GM18873 (cell line): ENCODE measurements at regions not wholly inside any gene's neighbourhood (a gene's known extent, or its start where the extent isn't known, plus 50 kb on each side); places are given as distances from the start of the nearest gene placed in this dataset.
"Not testable (repeated sequence)": the region's sequence is repeated elsewhere in the genome, so short reads cannot be mapped to it uniquely, and the experiment has no call there.

Experiments
- ATAC-seq: cut with Tn5 transposase; IDR thresholded peaks from one replicate; pipeline ENCODE4 v1.9.1; 2021; ENCODE audit warnings: mild to moderate bottlenecking, moderate library complexity, moderate number of reproducible peaks; ENCODE audit not compliant: unreplicated experiment, low FRiP score

- ATAC-seq = no peak
Observed at GRCh38 chr3:61372723-61373122, 121.5 kb upstream of the FHIT start.

- no peak for ATAC-seq
Observed at GRCh38 chr3:61378311-61378710, 127.1 kb upstream of the FHIT start.

GRCh38 chr3:61381745-61382392, 130.6 kb upstream of the FHIT start:
- peak; percentile 79 for ATAC-seq

GRCh38 chr3:61387817-61388216, 136.6 kb upstream of the FHIT start:
- ATAC-seq = no peak

- not testable (repeated sequence) for ATAC-seq
Observed at GRCh38 chr3:61393480-61393947, 142.3 kb upstream of the FHIT start.

- no peak for ATAC-seq
Observed at GRCh38 chr3:61401359-61401758, 150.1 kb upstream of the FHIT start.

GRCh38 chr3:61407397-61407796, 154.0 kb upstream of the PTPRG start:
- no peak for ATAC-seq

GRCh38 chr3:61409638-61410037, 151.7 kb upstream of the PTPRG start:
- ATAC-seq = no peak

- ATAC-seq = not testable (repeated sequence)
Observed at GRCh38 chr3:61410358-61410757, 151.0 kb upstream of the PTPRG start.

- ATAC-seq = no peak
Observed at GRCh38 chr3:61411009-61411662, 150.2 kb upstream of the PTPRG start.

- peak; percentile 58 for ATAC-seq
Observed at GRCh38 chr3:61414456-61414855, 146.9 kb upstream of the PTPRG start.

- no peak for ATAC-seq
Observed at GRCh38 chr3:61415201-61415600, 146.2 kb upstream of the PTPRG start.

- ATAC-seq = no peak
Observed at GRCh38 chr3:61416618-61417017, 144.8 kb upstream of the PTPRG start.

- ATAC-seq = no peak
Observed at GRCh38 chr3:61417352-61417751, 144.0 kb upstream of the PTPRG start.

- peak; percentile 49 for ATAC-seq
Observed at GRCh38 chr3:61420136-61420759, 141.1 kb upstream of the PTPRG start.

GRCh38 chr3:61422945-61423673, 138.3 kb upstream of the PTPRG start:
- no peak for ATAC-seq

GRCh38 chr3:61425356-61425755, 136.0 kb upstream of the PTPRG start:
- no peak for ATAC-seq

GRCh38 chr3:61429106-61429505, 132.3 kb upstream of the PTPRG start:
- no peak for ATAC-seq

GRCh38 chr3:61434901-61435300, 126.5 kb upstream of the PTPRG start:
- not testable (repeated sequence) for ATAC-seq

- ATAC-seq = not testable (repeated sequence)
Observed at GRCh38 chr3:61435361-61435760, 126.0 kb upstream of the PTPRG start.
